WTC11 (cell line): ENCODE measurements at regions not wholly inside any gene's neighbourhood (a gene's known extent, or its start where the extent isn't known, plus 50 kb on each side); places are given as distances from the start of the nearest gene placed in this dataset.

Source experiments
- ATAC-seq: fragments of 200-7000 bp; cut with Tn5 transposase; 2 replicates; pipeline ENCODE4 v1.10.0; 2021; ENCODE audit warnings: mild to moderate bottlenecking, moderate library complexity
- CTCF ChIA-PET: fragments of 300-600 bp; sonication (Branson Sonifier 250); formaldehyde crosslinking; loops from one replicate; lab custom pipeline; 2021; ENCODE audit warnings: antibody characterized with exemption; lab: Charles Lee
- POLR2A ChIA-PET: fragments of 350-600 bp; sonication (Branson Sonifier 250); formaldehyde crosslinking; loops from one replicate; lab custom pipeline; 2021; ENCODE audit warnings: antibody characterized with exemption; lab: Charles Lee
- DNase-seq: peaks from one replicate; pipeline ENCODE4 v3.0.0; 2021; ENCODE audit warnings: low spot score
- H3K27ac Mint-ChIP-seq: 2 replicates; pipeline ENCODE4 v1.8.0; 2021; ENCODE audit warnings: mixed read lengths
- H3K27me3 Mint-ChIP-seq: 2 replicates; pipeline ENCODE4 v1.8.0; 2021; ENCODE audit warnings: low read depth, mild to moderate bottlenecking, moderate library complexity, mixed read lengths
- H3K36me3 Mint-ChIP-seq: 2 replicates; pipeline ENCODE4 v1.8.0; 2021; ENCODE audit warnings: mixed read lengths
- H3K4me1 Mint-ChIP-seq: 2 replicates; pipeline ENCODE4 v1.8.0; 2022; ENCODE audit warnings: mixed read lengths
- H3K4me3 Mint-ChIP-seq: 2 replicates; pipeline ENCODE4 v1.8.0; 2021; ENCODE audit warnings: mild to moderate bottlenecking, moderate library complexity, mixed read lengths
- H3K9me3 Mint-ChIP-seq: 2 replicates; pipeline ENCODE4 v1.8.0; 2021; ENCODE audit warnings: mixed read lengths
- AR ChIP-seq: fragments of 250-450 bp; sonication (Bioruptor Pico); IDR thresholded peaks from 2 replicates; pipeline ENCODE4 v1.9.0; 2021; ENCODE audit warnings: mild to moderate bottlenecking
- ATF6 ChIP-seq: sonication (generic); formaldehyde crosslinking; IDR thresholded peaks from 2 replicates; pipeline ENCODE4 v1.8.1; 2023; ENCODE audit warnings: mild to moderate bottlenecking, missing genetic modification reagents
- CREM ChIP-seq: sonication (generic); formaldehyde crosslinking; IDR thresholded peaks from 2 replicates; pipeline ENCODE4 v1.8.1; 2022; ENCODE audit warnings: mild to moderate bottlenecking, missing genetic modification reagents, moderate library complexity
- HMGA2 ChIP-seq: fragments of 250-450 bp; sonication (Bioruptor Pico); IDR thresholded peaks from 2 replicates; pipeline ENCODE4 v1.4.0; 2021; ENCODE audit warnings: mild to moderate bottlenecking, moderate library complexity
- MXD4 ChIP-seq: fragments of 250-450 bp; sonication (Bioruptor Pico); IDR thresholded peaks from 2 replicates; pipeline ENCODE4 v1.8.0; 2021; ENCODE audit warnings: mild to moderate bottlenecking, moderate library complexity, borderline replicate concordance
- NFATC4 ChIP-seq: fragments of 250-450 bp; sonication (Bioruptor Pico); IDR thresholded peaks from 2 replicates; pipeline ENCODE4 v1.9.0; 2021; ENCODE audit warnings: mild to moderate bottlenecking
- NFE2L1 ChIP-seq: sonication (generic); formaldehyde crosslinking; IDR thresholded peaks from 2 replicates; pipeline ENCODE4 v1.8.1; 2023; ENCODE audit warnings: missing genetic modification reagents
- NR3C1 ChIP-seq: sonication (generic); formaldehyde crosslinking; conservative IDR thresholded peaks from 2 replicates; pipeline ENCODE4 v1.8.1; 2023; ENCODE audit warnings: low read depth, mild to moderate bottlenecking, missing genetic modification reagents
- ZBTB21 ChIP-seq: sonication (generic); formaldehyde crosslinking; IDR thresholded peaks from 2 replicates; pipeline ENCODE4 v1.8.1; 2023; ENCODE audit warnings: mild to moderate bottlenecking, missing genetic modification reagents, borderline replicate concordance
- ZNF317 ChIP-seq: sonication (generic); formaldehyde crosslinking; IDR thresholded peaks from 2 replicates; pipeline ENCODE4 v1.8.1; 2023; ENCODE audit warnings: low read depth, mild to moderate bottlenecking, moderate library complexity, missing genetic modification reagents, borderline replicate concordance
- ZNF416 ChIP-seq: fragments of 250-450 bp; sonication (Bioruptor Pico); IDR thresholded peaks from 2 replicates; pipeline ENCODE4 v1.9.0; 2021; ENCODE audit warnings: mild to moderate bottlenecking, inconsistent platforms
- ZNF532 ChIP-seq: fragments of 250-450 bp; sonication (Bioruptor Pico); IDR thresholded peaks from 2 replicates; pipeline ENCODE4 v1.9.0; 2021; ENCODE audit warnings: mild to moderate bottlenecking, borderline replicate concordance
- ZNF671 ChIP-seq: fragments of 250-450 bp; sonication (Bioruptor Pico); IDR thresholded peaks from 2 replicates; pipeline ENCODE4 v1.8.0; 2021; ENCODE audit warnings: mild to moderate bottlenecking
- TF ChIP-seq, protein P1 (sequence below): fragments of 250-450 bp; sonication (Bioruptor Pico); IDR thresholded peaks from 2 replicates; pipeline ENCODE4 v2.1.2; 2022; ENCODE audit warnings: mild to moderate bottlenecking, moderate library complexity

GRCh38 chr1:58038574-58038973 lies 508.0 kb downstream of the OMA1 start:
- TF ChIP-seq HMGA2 (no peak), AR (CRISPR knock-in tag) (no peak), CREM (CRISPR knock-in tag) (no peak), NFE2L1 (CRISPR knock-in tag) (no peak), NFATC4 (CRISPR knock-in tag) (no peak), ZNF532 (no peak), ZNF416 (CRISPR knock-in tag) (no peak), ZBTB21 (CRISPR knock-in tag) (no peak), MXD4 (CRISPR knock-in tag) (no peak)
- TF ChIP-seq, protein P1, sequence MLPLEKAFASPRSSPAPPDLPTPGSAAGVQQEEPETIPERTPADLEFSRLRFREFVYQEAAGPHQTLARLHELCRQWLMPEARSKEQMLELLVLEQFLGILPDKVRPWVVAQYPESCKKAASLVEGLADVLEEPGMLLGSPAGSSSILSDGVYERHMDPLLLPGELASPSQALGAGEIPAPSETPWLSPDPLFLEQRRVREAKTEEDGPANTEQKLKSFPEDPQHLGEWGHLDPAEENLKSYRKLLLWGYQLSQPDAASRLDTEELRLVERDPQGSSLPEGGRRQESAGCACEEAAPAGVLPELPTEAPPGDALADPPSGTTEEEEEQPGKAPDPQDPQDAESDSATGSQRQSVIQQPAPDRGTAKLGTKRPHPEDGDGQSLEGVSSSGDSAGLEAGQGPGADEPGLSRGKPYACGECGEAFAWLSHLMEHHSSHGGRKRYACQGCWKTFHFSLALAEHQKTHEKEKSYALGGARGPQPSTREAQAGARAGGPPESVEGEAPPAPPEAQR (CRISPR knock-in tag) = no peak
- no peaks in the 10 kb centered on the region for H3K27me3 Mint-ChIP-seq

GRCh38 chr1:58035523-58035922 lies 511.0 kb downstream of the OMA1 start:
- peak; percentile 39 for ATAC-seq
- CTCF ChIA-PET = interaction anchor here (1.0 to 1.1 kb wide), 2 partner anchors 10 to 18 kb away, joined by 4 to 5 read pairs; no protein-coding TSS in a partner anchor
- Mint-ChIP-seq H3K4me3 (no peak overlapping the region), H3K27ac (peak overlapping the region; percentile 48; the same call in 1 of the 2 replicates), H3K4me1 (peaks cover 73% of the 10 kb centered on the region), H3K36me3 (no peaks in the 10 kb centered on the region), H3K27me3 (no peaks in the 10 kb centered on the region), H3K9me3 (no peaks in the 10 kb centered on the region)
- POLR2A ChIA-PET = no interaction called here
- TF ChIP-seq ZNF317 (CRISPR knock-in tag) (no peak), ATF6 (CRISPR knock-in tag) (no peak), NR3C1 (CRISPR knock-in tag) (0 out of 2 replicates have a peak, but pooled peaks have one; percentile 44), ZNF671 (CRISPR knock-in tag) (no peak)
- TF ChIP-seq, all 79 proteins: peak for 1
- DNase-seq = peak; percentile 30

More at GRCh38 chr1:58038574-58038973, 508.0 kb downstream of the OMA1 start:
- ChIA-PET POLR2A (no interaction called here), CTCF (no interaction called here)
- H3K4me3 Mint-ChIP-seq = no peak overlapping the region
- no peak for ATAC-seq
- DNase-seq = no peak
- no peaks in the 10 kb centered on the region for H3K9me3 Mint-ChIP-seq
- H3K27ac Mint-ChIP-seq = no peak overlapping the region
- peaks cover 53% of the 10 kb centered on the region for H3K4me1 Mint-ChIP-seq
- H3K36me3 Mint-ChIP-seq = no peaks in the 10 kb centered on the region
